CD1c-positive myeloid dendritic cell (primary cell): ENCODE measurements at regions not wholly inside any gene's neighbourhood (a gene's known extent, or its start where the extent isn't known, plus 50 kb on each side); places are given as distances from the start of the nearest gene placed in this dataset.
"Not testable (repeated sequence)": the region's sequence is repeated elsewhere in the genome, so short reads cannot be mapped to it uniquely, and the experiment has no call there.

Experiments used
- DNase-seq: peaks from one replicate; pipeline ENCODE4 v3.0.0-alpha.2; 2016; ENCODE audit errors: extremely low spot score

DNA sequence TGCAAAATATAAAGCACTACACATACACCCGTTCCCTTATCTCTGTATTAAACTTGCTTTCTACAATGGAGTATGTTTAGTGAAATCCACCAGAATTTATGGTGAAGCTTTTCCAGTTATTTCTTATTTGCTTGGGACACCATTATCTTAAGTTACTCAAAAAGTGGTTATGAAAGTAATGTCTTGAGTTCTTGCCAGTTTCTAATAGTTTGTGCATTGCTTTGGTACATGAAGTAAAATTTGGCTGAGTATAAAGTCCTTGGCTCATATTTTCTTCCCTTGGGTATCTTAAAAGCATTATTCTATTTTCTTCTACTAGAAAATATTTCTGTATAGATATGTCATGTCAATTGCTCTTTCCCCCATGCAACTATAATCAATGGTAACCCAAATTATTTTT, 85.2 kb downstream of the POLR1F start:
- DNase-seq = no peak

DNA sequence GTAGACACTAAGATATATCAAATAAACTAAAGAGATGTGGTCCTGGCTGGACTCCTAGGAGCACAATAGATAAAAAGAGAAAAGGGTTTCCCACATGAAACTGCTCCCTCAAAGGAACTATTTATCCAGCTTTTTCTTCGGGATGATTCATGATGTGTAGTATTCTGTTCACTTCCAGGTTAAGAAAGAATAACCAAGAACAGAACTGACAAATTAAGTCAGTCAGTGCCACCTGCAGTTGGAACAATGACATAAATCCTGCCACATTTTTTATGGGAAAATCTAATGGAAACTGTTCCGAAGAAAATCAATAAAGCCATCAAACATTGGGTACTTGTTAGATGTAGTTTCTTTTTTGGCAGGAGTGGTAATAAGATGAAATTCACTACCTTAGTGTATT, 87.1 kb downstream of the POLR1F start:
- DNase-seq = no peak

DNA sequence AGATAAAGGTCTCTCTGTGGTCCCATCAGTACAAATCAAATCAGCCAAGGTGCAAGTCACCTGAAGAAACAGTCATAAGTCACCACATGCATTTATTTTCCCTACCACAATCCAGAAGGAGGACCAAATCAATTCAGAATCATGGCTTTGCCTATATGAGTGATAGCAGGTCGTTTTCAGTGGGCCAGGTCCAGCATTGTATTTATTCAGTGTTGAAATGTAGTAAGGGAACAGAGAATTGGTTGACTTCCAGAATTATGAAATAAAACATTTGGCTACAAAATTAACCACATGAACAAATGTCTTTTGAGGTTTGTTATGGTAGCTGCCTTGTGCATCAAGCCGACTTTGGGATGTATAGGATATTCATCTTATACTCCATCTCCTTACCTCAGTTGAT, 88.4 kb downstream of the POLR1F start:
- DNase-seq = no peak

DNA sequence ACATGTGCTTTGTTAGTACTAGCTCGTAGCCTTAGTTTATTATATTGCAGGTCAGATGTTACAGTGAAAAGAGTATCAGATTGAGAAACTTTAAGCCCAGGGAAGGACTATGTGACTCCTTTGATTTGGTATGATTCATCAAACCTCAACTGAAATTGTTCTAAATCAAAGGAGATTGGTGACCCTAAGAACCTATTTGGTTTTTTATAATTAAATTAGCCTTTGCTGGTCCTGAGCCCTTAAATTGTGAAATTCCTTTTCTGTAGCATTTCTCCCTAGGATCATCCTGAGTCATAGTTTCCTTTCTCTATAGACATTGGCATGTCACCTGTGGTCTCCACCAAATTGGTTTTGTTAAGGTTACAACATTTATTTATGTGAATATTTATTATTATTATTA, 89.7 kb downstream of the POLR1F start:
- no peak for DNase-seq

DNA sequence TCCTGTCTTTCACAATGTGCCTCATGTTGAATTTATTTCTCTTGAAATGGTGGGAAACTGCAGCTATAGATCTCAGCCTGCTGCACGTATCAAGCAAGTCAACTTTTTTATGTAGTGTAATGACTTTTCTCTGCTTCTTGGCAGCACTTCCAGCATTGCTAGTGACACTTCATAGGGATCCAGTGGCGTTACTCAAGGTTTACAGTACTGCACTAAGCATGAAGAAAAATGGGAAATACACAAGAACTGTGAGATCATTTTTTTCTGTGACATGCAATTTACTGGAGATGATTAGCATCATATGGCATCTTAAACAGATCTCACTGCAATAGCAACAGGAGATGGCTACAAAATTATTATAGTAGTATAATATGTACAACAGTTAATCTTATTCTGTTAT, 90.9 kb downstream of the POLR1F start:
- no peak for DNase-seq

DNA sequence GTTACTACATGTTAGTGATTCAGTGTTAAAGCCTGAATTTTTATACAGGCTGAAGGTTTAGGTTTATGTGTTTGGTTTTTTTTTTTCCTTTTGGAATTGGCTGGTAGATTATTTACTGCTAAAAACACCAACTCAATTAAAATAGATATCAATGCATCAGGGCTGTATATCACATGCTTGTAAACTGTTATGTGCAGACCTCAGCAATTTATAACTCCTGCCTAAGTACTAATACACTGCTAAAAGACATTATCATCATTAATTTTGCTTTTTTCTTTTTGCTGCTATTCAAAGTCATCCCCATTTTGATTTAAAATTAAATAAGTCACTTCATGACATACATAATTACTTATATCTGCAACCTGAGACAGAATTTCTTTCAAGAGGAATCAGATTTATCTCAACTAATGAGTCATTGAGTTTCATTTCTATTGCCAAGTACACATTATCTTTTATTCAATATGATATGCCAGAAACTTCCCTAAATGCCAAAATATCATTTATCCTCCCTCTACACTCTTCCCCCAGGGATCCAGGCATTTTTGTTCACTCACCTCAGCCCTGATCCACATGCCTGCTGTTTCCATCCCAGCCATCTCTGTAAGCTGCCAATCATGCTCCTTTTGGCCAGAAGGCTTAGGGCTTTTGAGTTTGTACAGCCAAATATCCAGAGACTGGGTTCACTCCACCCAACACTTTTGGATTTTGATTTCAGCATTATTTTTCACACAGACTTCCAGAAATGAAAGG, 98.5 kb downstream of the POLR1F start:
- no peak for DNase-seq

DNA sequence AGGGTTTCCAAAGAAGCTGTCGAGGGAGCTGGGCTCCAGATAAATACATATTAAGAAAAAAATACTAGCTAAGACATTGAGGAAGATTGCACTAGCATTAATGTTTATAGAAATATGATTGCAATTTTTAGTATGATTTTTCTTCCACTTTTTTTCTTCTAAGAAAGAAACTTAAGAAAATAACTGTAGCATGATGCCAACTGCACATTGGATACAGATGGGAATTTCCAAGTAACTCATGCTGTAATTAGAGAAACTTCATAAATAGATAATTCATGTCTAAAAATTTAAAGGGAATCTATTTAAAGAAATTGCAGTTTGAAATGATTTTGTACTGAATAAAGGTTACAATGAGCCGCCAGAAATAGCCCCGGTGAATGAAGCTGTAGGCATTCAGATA, 119.4 kb downstream of the POLR1F start:
- DNase-seq = no peak

DNA sequence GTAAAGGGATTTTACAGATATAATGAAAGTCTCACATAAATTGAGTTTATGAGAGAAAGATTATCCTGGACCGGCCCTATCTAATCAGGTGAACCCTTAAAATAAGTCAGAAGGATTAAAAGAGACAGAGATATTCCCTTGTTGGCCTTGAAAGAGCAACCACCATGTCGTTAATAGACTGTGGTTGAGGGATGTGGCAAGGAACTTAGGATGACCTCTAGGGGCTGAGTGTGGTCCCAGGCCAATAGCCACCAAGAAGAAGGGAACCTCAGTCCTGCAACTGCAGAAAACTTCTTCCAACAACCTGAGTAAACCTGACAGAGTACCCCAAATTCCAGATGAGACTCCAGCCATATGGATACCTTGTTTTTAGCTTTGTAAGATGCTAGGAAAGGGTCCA, 121.5 kb downstream of the POLR1F start:
- no peak for DNase-seq

DNA sequence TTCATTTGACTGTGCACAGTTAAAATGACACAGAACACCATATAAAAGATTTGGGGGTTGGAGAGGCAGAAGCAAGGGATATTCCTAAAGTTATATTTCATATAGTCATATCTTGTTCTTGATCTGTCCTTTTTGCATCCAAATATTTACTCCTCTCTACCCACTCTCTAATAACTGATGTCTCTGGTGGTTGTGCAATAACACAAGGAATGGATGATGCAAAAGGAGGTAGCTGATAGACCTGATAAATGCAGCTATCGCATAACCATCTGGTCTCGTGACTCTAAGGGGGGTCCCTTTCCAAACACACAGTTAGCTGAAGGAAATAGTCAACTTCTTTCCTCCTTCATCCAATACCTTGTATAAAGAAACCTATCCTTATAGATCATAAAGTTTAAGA, 123.1 kb downstream of the POLR1F start:
- DNase-seq = no peak

DNA sequence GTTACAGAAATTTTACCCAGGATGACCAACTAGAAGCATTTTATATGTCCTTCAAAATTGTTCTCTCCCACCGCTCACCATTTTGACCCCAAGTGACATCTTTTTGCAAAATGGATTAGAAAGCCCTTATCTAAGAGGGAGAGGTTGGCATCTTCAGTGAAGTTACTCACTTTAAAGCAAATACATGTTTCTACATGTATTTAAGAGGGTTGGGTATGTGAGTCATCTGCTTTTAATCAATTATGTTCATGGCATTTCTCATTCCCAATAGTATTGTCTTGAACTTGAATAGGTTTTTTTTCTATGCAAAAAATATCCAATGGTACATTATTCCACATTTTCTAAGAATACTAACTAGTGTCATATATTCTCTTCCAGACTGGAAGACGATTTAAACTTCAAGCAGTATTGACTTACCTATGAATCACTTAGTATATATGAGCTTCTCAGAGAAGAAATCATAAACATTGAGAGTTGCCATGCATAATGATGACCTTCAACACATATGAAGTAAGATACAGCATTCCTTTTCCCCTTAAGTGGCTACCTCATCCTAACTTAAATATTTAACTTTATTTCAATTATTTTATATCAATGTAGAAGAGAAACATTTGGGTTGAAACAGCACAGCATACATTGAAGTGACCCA, 132.8 kb downstream of the POLR1F start:
- no peak for DNase-seq

DNA sequence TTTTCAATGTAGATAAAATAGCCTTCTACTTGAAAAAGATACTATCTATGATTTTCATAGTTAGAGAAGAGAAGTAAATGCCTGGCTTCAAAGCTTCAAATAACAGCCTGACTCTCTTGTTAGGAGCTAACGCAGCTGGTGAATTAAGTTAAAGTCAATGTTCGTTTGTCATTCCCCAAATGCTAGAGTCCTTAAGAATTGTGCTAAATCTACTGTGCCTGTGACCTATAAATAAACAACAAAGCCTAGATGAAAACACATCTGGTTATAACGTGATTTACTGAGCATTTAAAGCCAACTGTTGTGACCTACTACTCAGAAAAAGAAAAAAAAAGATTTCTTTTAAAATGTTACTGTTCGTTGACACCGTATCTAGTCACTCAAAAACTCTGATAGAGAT, 134.7 kb downstream of the POLR1F start:
- DNase-seq = no peak

DNA sequence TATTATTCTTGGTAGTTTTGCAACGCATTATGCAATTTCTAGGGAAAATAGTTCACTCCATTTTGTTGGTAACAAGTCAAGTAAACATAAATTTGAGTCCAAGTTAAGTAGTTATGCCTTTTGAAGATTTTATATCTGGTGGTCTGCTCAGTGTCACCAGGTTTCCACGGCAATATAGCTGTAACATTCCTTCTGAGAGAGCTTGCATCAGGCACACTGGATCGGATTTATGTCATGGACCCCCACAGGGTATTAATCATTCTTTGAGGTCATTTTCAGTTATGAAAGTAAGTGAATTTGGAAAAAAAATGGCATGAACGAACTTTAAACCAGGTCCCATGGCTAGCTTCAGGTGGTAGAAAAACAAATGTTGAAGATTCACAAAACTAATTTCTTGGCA, 136.3 kb downstream of the POLR1F start:
- DNase-seq = no peak

DNA sequence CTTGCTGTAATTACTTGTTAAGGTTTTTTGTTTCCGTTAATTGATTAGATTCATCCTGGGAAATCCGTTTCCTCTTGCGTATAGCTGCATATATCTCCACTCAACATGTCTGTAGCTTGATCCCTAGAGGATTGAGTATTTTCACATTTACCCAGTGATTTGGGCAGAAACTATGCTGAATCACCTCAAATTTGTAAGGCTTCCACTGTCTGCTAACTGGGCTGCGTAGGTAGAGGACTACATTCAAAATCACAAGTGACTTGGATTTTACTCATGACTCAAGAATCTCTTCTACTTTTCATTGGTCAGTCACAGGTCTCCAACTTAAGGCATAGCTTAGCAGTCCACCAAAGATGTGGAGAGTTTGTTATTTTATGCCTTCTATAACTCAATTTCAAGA, 141.8 kb downstream of the POLR1F start:
- no peak for DNase-seq

DNA sequence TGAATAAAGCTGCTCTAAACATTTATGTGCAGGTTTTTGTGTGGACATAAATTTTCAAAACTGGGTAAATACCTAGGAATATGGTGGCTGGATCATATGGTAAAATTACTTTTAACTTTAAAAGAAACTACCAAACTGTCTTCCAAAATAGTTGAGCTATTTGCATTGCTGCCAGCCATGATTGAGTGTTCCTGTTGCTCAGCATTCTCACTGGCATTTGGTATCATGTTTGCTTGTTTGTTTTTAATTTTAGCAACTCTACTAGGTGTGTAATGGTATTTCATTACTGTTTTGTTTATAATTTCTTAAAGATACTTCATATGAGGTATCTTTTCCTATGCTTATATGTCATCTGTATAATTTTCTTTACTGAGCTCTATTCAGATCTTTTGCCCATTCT, 143.2 kb downstream of the POLR1F start:
- DNase-seq = no peak

DNA sequence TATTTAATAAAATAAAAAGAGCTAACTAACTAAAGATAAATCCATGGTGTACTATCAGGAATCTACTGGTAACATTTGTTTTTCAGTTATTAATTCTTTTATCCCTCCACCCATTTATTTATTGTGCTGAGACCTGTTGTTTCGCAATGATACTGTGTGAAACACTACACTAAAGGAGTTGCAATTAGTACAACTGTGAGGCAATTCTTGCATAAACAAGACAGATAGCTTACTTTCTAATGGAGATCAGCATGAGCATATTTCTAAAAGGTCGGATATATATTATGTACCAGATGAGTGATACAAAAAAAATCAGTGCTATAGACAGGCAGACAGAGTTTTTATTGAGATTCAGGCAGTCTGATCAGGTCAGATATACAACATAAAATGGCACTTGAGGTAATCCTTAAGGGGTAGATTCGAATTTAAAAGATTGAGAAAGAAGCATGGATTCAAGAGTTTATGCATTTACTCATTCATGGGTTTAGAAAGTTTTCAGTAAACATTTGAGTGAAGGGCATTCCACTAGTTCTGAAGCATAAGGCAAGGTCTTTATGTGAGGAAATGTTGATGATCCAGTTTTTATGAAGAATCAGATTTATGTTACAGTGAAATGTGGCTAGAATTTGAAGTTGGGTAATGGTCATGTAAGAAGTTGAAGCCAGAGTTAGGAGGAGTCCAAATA, 147.6 kb downstream of the POLR1F start:
- no peak for DNase-seq

DNA sequence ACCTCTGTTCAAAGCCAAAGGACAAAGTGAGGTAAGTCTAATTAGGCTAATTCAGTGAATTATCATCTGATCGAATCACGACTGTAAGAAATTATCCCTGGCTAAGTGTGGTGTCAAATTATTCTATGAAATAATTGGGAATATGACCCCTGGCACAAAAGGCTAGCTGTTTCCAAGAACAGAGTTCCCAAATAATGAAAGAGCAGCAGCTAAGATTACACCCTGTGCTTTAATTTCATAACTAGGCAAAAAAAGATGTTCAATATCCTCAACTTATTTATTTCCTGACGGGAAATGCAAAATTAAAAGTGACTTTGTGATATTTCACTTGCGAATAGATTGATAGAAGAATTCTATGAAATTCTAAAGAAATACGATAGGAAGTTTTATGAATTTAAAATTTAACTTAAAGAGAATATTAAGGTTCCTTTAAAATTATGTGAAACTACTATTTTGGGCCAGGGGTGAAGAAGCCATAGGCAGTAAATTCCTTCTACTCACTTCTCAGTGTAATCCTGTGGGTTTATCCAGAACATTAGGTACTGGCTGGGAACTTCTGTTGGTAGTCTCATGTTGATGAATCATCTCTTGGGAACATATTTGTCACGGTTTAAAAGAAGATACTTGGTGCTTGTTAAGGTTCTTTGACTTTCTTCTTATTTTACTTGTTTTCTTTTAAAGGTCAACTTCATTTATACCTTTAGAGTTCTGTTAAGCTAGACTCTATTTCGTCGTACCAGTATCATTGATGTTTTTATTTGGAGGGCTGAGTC, 148.5 kb downstream of the POLR1F start:
- DNase-seq = no peak

DNA sequence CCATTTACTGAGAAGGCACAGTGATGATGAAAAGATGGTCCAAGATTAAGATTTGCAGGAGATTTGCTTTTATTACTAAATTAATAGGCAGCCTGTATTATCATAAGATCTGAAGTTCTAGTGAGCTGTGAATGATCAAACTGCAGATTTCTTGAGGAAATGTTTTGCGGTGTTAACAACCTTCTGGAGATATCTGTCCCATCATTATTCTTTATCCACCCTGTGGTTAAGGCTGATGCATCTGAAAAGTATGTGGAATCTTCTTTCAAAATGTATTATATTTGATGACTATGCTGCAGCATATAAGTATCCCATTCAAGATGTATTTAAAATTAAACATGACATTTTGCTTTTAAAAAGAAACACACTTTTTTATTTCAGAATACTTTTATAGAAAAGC, 150.3 kb downstream of the POLR1F start:
- DNase-seq = no peak

DNA sequence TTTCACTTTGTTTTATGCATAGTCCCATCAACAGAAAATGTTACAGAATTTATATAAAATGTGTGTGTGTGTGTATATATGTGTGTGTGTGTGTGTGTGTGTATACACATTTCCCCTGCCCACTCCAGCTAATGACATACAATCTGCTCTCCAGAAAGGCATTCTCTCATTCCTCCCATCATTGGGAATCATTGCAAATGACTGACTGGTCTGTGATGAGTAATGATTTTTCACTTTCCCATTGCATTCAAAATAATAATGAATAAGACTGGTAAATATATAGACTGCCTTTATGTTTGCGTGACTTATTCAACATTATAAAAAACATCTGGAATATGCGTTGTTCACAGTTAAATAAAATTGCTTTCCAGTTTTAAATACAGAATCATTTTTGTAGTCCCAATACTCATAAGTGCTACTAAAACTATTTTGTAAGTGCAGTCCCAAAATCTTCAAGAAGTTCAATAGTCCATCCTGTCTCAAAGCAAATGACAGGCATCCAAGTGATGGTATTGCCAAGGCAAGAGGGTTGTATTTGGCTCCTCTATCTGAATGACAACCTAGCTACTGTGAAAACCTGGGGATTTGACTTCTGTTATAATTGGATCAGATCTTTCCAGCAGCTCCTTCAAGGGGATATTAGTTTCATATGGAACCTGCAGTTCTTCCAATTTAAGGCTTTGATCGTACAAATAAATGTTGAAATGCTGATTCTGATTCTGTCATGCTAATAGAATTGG, 150.9 kb downstream of the POLR1F start:
- DNase-seq = no peak

DNA sequence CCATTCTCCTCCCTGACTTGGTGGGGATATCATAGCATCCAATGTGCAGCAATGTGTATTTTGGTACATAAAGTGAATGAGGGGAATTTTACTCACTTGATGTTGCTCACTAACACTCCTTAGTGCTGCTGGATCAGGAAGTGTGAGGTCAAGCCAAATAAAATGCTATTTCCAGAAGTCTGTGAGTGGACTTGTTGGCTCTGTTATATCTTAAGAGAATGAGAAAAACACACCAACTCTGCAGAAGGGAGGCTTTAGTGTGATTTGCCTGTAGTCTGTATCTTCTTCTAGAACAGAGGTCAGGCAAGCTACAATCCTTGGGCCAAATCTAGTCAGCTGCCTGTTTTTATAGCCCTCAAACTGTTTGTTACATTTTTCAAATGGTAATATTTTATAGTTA, 154.3 kb downstream of the POLR1F start:
- no peak for DNase-seq

DNA sequence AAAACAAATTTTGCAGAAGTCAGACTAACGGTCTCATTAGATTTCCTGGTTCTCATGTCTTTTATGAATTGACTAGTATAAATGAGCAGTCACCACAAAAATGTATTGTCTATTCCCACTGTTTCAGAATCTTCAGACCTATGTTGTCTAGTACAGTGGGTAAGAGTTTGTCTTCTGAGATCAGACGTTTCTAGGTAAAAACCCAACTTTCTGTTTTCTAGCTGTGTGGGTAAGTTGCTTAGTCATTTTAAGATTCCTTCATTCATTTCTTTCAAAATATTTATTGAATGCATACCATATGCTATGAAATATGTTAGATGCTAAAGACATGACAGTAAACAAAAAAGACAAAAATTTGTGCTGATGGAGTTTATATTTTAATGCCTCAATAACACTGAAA, 156.3 kb downstream of the POLR1F start:
- no peak for DNase-seq

DNA sequence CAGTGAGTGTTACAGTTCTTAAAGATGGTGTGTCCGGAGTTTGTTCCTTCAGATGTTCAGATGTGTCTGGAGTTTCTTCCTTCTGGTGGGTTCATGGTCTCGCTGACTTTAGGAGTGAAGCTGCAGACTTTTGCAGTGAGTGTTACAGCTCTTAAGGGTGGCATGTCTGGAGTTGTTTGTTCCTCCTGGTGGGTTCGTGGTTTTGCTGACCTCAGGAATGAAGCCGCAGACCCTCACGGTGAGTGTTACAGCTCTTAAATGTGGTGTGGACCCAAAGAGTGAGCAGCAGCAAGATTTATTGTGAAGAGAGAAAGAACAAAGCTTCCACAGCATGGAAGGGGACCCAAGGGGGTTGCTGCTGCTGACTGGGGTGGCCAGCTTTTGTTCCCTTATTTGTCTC, 159.6 kb downstream of the POLR1F start:
- not testable (repeated sequence) for DNase-seq

DNA sequence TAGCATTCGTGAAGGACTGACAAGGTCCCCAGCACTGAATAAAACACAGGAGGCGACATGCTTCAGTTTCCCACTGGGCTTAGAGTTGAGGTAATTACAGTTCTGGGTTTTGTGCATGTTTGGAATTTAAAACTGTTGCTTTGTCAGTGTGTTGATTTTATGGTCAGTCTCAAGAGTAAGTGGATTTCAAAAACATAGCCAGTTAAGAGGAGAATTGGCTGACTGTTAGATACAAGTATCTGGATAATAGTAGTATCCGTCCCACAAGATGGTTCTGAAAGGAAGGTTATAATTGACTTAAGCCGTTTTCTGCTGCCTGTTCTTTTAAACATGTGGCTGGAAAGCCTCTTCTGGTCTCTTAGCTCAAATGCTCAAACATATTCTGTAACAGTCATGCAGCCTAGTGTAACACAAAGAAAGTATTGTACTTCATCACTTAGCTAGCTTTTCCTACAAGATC, 170.9 kb downstream of the POLR1F start:
- DNase-seq = no peak
